Caco-2 (cell line): ENCODE measurements at regions not wholly inside any gene's neighbourhood (a gene's known extent, or its start where the extent isn't known, plus 50 kb on each side); places are given as distances from the start of the nearest gene placed in this dataset.
A peak's percentile ranks its signal among the peaks of the same experiment; 100 is the strongest.

Experiments used
- BruUV-seq: library from RNA; stranded (reverse); fragments of 400-500 nt; replicated peaks from 2 replicates; lab custom pipeline; 2021; lab: Mats Ljungman, UMichigan
- CTCF ChIA-PET: fragments of 300-600 bp; sonication (Branson Sonifier 250); formaldehyde crosslinking; loops from one replicate; lab custom pipeline; 2022; ENCODE audit warnings: antibody characterized with exemption; lab: Charles Lee
- POLR2A ChIA-PET: fragments of 300-600 bp; sonication (Branson Sonifier 250); formaldehyde crosslinking; loops from one replicate; lab custom pipeline; 2022; ENCODE audit warnings: antibody characterized with exemption; lab: Charles Lee
- DNase-seq, 2 experiments: peaks; one replicate each; pipeline versions ENCODE4 v3.0.0 to v3.0.0-alpha.2; 2020 to 2022
- H3K27me3 ChIP-seq: replicated peaks from 2 replicates; pipeline ENCODE4 v1.6.0; 2011; ENCODE audit warnings: low read length; ENCODE audit not compliant: control insufficient read depth, insufficient read depth
- H3K36me3 ChIP-seq: 2 replicates; pipeline ENCODE4 v1.5.1; 2011; ENCODE audit warnings: low read length; ENCODE audit not compliant: control insufficient read depth, insufficient read depth
- H3K4me1 ChIP-seq: fragments of 250-450 bp; sonication (Bioruptor Pico); 2 replicates; pipeline ENCODE4 v1.5.1; 2020; ENCODE audit warnings: mild to moderate bottlenecking
- H3K4me3 ChIP-seq: 2 replicates; pipeline ENCODE4 v1.5.1; 2011; ENCODE audit warnings: low read depth, mild to moderate bottlenecking, control low read depth, low read length
- H3K9me3 ChIP-seq: fragments of 250-450 bp; sonication (Bioruptor Pico); 2 replicates; pipeline ENCODE4 v1.5.1; 2020; ENCODE audit warnings: mild to moderate bottlenecking, moderate library complexity
- H3K27ac Mint-ChIP-seq: one replicate; pipeline ENCODE4 v1.8.0; 2022; ENCODE audit warnings: mixed read lengths; ENCODE audit not compliant: unreplicated experiment
- H3K27me3 Mint-ChIP-seq: one replicate; pipeline ENCODE4 v1.8.0; 2022; ENCODE audit warnings: mixed read lengths; ENCODE audit not compliant: insufficient read depth, unreplicated experiment
- H3K36me3 Mint-ChIP-seq: one replicate; pipeline ENCODE4 v1.8.0; 2022; ENCODE audit warnings: mild to moderate bottlenecking, mixed read lengths; ENCODE audit not compliant: insufficient read depth, unreplicated experiment
- H3K4me1 Mint-ChIP-seq: one replicate; pipeline ENCODE4 v1.8.0; 2022; ENCODE audit warnings: low read depth, mixed read lengths; ENCODE audit not compliant: unreplicated experiment
- H3K4me3 Mint-ChIP-seq: one replicate; pipeline ENCODE4 v1.8.0; 2022; ENCODE audit warnings: mild to moderate bottlenecking, moderate library complexity, mixed read lengths; ENCODE audit not compliant: unreplicated experiment
- H3K9me3 Mint-ChIP-seq: one replicate; pipeline ENCODE4 v1.8.0; 2022; ENCODE audit warnings: mixed read lengths; ENCODE audit not compliant: unreplicated experiment
- CTCF ChIP-seq, 2 experiments: fragments of 200-600 bp in 1 of 2; IDR thresholded peaks; 1 replicate in 1 of 2; 2 replicates in 1 of 2; pipeline versions ENCODE4 v1.5.1 to v1.8.0; 2011 to 2022; ENCODE audit warnings: antibody characterized with exemption in 1 of 2, control low read depth in 1 of 2, inconsistent platforms in 1 of 2, low read depth in 1 of 2, low read length in 1 of 2, mild to moderate bottlenecking in 1 of 2, moderate library complexity in 1 of 2; ENCODE audit not compliant: insufficient read depth in 1 of 2, severe bottlenecking in 1 of 2, unreplicated experiment in 1 of 2
- intact Hi-C: fragments of 100-400 bp; cut with micrococcal nuclease; formaldehyde crosslinking; loops from one replicate; pipeline ENCODE4 v1.10.0; 2022; ENCODE audit not compliant: unreplicated experiment

GRCh38 chr2:47301731-47302130, 67.4 kb upstream of the EPCAM start:
- ChIA-PET POLR2A (interaction anchor here (1.0 kb wide), 1 partner anchor 9 kb away, joined by 3 read pairs; no protein-coding TSS in a partner anchor), CTCF (interaction anchor here (0.7 kb wide), 1 partner anchor 11 kb away, joined by 3 read pairs; no protein-coding TSS in a partner anchor)
- peak overlapping the region; percentile 31 for H3K27ac Mint-ChIP-seq

GRCh38 chr2:47301277-47301618, 67.9 kb upstream of the EPCAM start:
- CTCF ChIA-PET: interaction anchor here (0.7 kb wide), 1 partner anchor 12 kb away, joined by 3 read pairs; no protein-coding TSS in a partner anchor
- DNase-seq: no peak
- Histone ChIP-seq H3K4me3 (no peak overlapping the region), H3K27me3 (no peaks in the 10 kb centered on the region), H3K36me3 (no peaks in the 10 kb centered on the region), H3K4me1 (peaks cover 70% of the 10 kb centered on the region), H3K9me3 (no peaks in the 10 kb centered on the region)
- POLR2A ChIA-PET: interaction anchor here (1.0 kb wide), 1 partner anchor 9 kb away, joined by 3 read pairs; no protein-coding TSS in a partner anchor
- Mint-ChIP-seq H3K4me1 (peaks cover 54% of the 10 kb centered on the region), H3K9me3 (no peaks in the 10 kb centered on the region), H3K4me3 (no peak overlapping the region), H3K27me3 (no peaks in the 10 kb centered on the region), H3K27ac (no peak overlapping the region), H3K36me3 (peaks cover 7% of the 10 kb centered on the region)
- intact Hi-C loops: no loop called here
- TF ChIP-seq CTCF (IDR thresholded peaks at IDR 0.05; ENCODE audit: insufficient read depth in 1 of 2, low read depth in 1 of 2, low read length in 1 of 2, severe bottlenecking in 1 of 2, unreplicated experiment in 1 of 2): no peak
- BruUV-seq: no TSS peak

More at GRCh38 chr2:47301731-47302130, 67.4 kb upstream of the EPCAM start:
- H3K27me3 ChIP-seq: no peaks in the 10 kb centered on the region
- no peak overlapping the region for H3K4me3 ChIP-seq
- H3K4me1 ChIP-seq: peaks cover 70% of the 10 kb centered on the region
- Mint-ChIP-seq H3K4me1 (peaks cover 54% of the 10 kb centered on the region), H3K9me3 (no peaks in the 10 kb centered on the region), H3K4me3 (no peak overlapping the region), H3K36me3 (peaks cover 7% of the 10 kb centered on the region), H3K27me3 (no peaks in the 10 kb centered on the region)
- H3K9me3 ChIP-seq: no peaks in the 10 kb centered on the region
- intact Hi-C loops: no loop called here
- no peak for TF ChIP-seq CTCF (IDR thresholded peaks at IDR 0.05; ENCODE audit: insufficient read depth in 1 of 2, low read depth in 1 of 2, low read length in 1 of 2, severe bottlenecking in 1 of 2, unreplicated experiment in 1 of 2)
- DNase-seq: no peak
- no peaks in the 10 kb centered on the region for H3K36me3 ChIP-seq
- no TSS peak for BruUV-seq

GRCh38 chr2:47300609-47301276, 68.4 kb upstream of the EPCAM start:
- Histone ChIP-seq H3K4me1 (peaks cover 73% of the 10 kb centered on the region), H3K36me3 (no peaks in the 10 kb centered on the region), H3K27me3 (no peaks in the 10 kb centered on the region), H3K4me3 (no peak overlapping the region), H3K9me3 (no peaks in the 10 kb centered on the region)
- Mint-ChIP-seq H3K4me1 (peaks cover 54% of the 10 kb centered on the region), H3K4me3 (no peak overlapping the region), H3K27ac (no peak overlapping the region), H3K27me3 (no peaks in the 10 kb centered on the region), H3K36me3 (peaks cover 7% of the 10 kb centered on the region), H3K9me3 (no peaks in the 10 kb centered on the region)
- DNase-seq: no peak
- intact Hi-C loops: no loop called here
- ChIA-PET POLR2A (interaction anchor here (1.0 kb wide), 1 partner anchor 9 kb away, joined by 3 read pairs; no protein-coding TSS in a partner anchor), CTCF (no interaction called here)
- no peak for TF ChIP-seq CTCF (IDR thresholded peaks at IDR 0.05; ENCODE audit: insufficient read depth in 1 of 2, low read depth in 1 of 2, low read length in 1 of 2, severe bottlenecking in 1 of 2, unreplicated experiment in 1 of 2)
- no TSS peak for BruUV-seq
